Fibroblast of villous mesenchyme (primary cell): ENCODE measurements at regions not wholly inside any gene's neighbourhood (a gene's known extent, or its start where the extent isn't known, plus 50 kb on each side); places are given as distances from the start of the nearest gene placed in this dataset.

Source experiments
- DNase-seq: peaks from one replicate; pipeline ENCODE4 v3.0.0-alpha.2; 2010; ENCODE audit warnings: low read depth
- H3K4me3 ChIP-seq: 2 replicates; pipeline ENCODE4 v1.5.1; 2011; ENCODE audit warnings: low read depth, mild to moderate bottlenecking, low read length
- TF ChIP-seq, protein P1 (sequence below): IDR thresholded peaks from 2 replicates; pipeline ENCODE4 v1.5.1; 2012; ENCODE audit warnings: low read depth, mild to moderate bottlenecking, low read length; ENCODE audit not compliant: insufficient read depth

DNA sequence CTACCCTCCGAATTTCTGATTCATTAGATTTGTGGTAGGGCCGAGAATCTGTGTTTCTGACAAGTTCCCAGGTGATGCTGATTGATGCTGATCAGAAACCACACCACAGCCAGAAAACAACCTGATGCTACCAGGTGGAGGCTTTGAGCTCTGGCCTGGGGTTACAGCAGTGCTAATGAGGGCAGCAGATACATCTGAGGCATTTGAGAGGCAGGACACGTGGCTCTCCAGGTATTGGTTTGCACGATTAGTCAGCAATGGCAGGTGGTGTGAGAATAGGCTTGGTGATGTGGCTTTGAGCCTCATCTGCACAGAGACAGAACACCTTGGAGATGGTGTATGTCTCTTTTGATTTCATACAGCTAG, 78.8 kb upstream of the THBS1 start:
- DNase-seq, result no peak
- TF ChIP-seq, protein P1, sequence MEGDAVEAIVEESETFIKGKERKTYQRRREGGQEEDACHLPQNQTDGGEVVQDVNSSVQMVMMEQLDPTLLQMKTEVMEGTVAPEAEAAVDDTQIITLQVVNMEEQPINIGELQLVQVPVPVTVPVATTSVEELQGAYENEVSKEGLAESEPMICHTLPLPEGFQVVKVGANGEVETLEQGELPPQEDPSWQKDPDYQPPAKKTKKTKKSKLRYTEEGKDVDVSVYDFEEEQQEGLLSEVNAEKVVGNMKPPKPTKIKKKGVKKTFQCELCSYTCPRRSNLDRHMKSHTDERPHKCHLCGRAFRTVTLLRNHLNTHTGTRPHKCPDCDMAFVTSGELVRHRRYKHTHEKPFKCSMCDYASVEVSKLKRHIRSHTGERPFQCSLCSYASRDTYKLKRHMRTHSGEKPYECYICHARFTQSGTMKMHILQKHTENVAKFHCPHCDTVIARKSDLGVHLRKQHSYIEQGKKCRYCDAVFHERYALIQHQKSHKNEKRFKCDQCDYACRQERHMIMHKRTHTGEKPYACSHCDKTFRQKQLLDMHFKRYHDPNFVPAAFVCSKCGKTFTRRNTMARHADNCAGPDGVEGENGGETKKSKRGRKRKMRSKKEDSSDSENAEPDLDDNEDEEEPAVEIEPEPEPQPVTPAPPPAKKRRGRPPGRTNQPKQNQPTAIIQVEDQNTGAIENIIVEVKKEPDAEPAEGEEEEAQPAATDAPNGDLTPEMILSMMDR, result no peak
- H3K4me3 ChIP-seq, result no peak overlapping the region

DNA sequence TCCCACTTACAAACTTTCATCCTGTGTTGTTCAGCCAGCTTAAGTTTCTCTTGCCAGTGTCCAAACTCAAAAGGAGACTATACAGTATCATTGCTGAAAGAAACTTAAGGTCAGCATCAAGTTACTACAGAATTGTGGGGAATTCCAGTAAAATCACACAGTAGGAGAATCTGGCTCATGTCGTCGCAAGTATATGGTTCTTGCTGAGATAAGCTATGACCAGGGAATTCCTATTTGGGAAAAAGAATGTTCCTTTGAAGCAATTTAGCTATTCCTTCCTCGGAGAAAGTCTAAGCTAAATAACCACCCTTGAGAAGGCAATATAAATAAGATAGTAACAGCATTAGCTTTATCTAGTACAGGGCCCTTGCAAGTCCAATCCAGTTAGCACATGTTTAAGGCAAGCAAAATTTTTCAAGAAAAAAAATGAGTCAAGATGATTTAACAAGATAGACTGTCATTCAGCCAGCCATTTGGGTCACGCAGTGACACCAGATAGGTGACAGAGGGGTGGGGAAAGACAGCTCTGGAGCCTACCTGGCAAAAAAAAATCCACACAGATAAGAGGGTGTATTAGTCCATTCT, 78.2 kb upstream of the THBS1 start:
- peak; percentile 90 for DNase-seq
- TF ChIP-seq, protein P1, result no peak
- H3K4me3 ChIP-seq, result no peak overlapping the region

DNA sequence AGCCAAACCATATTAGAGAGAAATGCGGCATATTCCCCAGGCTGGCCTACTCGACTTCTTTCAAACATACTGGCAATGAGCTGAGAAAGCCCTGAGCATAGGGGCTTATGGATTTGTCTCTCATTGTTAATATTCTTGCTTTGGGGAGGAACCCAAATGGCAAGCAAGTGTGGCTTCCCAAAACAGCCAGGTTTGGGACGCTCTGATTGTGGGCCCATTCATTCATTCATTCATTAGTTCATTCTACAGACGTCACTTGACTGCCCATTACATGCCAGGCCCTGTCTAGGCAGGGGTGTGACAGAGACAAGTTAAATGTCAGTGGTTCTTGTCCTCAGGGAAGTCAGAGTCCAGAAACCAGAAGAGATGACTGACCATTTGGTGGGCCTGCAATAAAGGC, 77.4 kb upstream of the THBS1 start:
- no peak overlapping the region for H3K4me3 ChIP-seq
- no peak for DNase-seq
- TF ChIP-seq, protein P1, result no peak

DNA sequence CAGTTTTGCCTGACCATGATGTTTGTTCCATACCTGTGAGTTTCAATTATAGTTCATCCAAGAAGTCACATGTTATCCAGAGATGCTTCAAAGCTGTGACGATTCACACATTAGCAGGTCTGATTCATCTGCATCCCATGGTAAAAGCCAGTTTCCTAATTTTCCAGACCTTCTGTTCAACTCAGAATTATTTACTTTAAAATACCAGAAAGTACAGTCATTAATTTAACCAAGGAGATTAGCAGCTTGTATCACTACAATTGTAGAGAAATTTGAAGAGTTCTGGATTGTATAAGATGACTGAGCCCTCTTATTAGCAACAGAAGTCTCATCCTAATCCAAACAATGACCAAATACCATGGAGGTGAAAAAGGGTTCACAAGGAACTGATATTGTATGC, 76.1 kb upstream of the THBS1 start:
- TF ChIP-seq, protein P1, result no peak
- H3K4me3 ChIP-seq, result no peak overlapping the region
- DNase-seq, result peak; percentile 93

DNA sequence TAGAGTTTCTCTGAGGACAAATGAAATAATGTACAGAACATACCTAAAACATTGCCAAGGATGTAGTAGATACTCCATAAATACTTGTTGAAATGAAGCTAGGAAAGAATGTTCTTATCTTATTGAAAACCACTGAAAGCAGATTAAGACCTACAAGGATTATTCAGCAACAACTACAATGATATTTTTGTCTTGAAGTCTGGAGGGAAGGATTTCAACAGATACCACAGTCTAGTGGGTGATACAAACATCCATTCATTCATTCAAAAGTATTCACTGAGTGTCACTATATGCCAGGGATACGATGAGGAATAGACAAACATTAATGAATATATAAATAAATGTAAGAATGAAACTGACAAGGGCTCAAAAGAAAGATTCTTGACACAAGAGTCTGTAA, 74.7 kb upstream of the THBS1 start:
- peak; percentile 71 for DNase-seq
- no peak overlapping the region for H3K4me3 ChIP-seq
- TF ChIP-seq, protein P1, result no peak

DNA sequence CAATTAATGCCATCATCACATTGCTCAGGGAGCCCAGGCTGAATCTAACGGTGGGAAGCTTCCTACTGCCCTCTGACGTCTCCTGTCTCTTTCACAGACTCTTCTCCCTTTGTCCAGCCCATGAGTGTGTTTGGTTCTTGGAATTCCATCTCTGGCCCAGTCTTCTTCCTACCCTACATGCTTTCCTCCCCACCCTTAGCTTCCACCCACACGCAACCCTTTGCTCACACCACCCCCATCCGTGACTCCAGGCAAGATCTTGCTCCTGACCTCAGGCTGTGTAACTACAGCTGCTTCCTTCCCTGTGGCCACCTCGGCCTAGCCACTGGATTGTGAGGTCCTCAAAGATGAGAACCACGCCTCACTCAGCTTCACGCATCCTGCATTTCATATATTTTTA, 72.3 kb upstream of the THBS1 start:
- TF ChIP-seq, protein P1, result no peak
- DNase-seq, result no peak
- no peak overlapping the region for H3K4me3 ChIP-seq
